Activated CD4-positive, CD25-positive, alpha-beta regulatory T cell treated with anti-CD3 and anti-CD28 coated beads, Interleukin-2, amount 50 U/mL, for 16 hours (primary cell): ENCODE measurements at regions not wholly inside any gene's neighbourhood (a gene's known extent, or its start where the extent isn't known, plus 50 kb on each side); places are given as distances from the start of the nearest gene placed in this dataset.

Experiments
- DNase-seq: peaks from one replicate; pipeline ENCODE4 v3.0.0-alpha.2; 2020; ENCODE audit warnings: low read depth, low spot score

GRCh38 chr11:128328955-128329551 lies 258.3 kb downstream of the ETS1 start:
- no peak for DNase-seq

DNA sequence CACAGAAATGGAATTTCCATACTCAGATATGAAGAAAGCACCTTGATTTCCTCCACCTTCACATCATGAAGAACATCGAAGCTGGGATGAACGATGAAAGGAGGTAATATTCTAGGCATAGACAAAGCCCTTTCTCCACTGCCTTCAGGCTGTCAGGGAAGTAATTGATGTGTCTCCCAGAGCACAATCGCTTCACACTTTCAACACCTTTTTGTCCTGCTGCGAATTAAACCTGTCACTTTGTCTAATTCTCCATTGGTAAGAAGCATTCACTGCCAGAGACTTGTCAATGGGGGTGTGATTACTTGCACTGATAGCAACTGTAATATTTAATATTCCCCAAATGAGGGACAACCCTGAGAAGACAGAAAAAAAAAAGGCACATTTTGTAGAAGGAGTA lies 260.1 kb downstream of the ETS1 start:
- DNase-seq: no peak

DNA sequence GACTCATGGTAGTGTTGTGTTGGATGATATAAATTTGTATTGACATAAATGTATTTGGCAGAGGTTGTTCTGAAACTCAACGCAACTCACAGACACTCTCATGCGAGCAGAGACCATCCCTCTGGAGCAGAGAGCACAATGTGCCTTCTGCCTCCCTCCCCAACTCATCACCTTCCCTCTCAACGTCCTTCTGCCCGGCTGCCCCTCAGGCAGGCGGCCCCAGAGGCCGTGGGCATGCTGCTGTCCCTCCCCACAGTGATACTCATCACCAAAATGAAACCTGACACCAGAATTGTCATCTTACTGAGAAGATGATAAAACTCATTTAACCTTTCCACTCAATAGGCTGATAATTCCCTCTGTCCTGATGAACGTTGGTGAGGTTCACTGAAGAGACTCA lies 260.6 kb downstream of the ETS1 start:
- DNase-seq: no peak

- peak; percentile 70 for DNase-seq
These were observed 262.7 kb downstream of the ETS1 start for GRCh38 chr11:128324531-128325141.

DNA sequence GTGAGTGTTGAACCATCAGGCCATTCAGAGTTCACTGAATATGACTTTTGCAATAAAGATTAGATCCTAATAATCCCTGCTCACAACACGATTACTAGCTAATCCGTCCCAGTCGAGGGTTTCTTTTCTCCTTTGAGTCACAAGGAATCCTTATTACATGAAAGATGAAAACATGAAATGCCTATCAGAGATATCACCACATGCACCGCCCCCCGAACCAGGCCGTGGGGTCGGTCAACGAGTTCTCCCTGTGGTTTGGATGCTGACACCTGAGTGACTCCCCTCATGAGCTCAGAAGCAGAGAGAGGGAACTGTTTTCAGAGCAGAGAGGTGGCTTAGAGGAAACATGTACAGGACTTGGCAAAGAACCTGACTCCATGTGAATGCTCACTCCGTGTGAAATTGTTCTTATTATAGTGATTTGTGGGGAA lies 263.3 kb downstream of the ETS1 start:
- no peak for DNase-seq

DNA sequence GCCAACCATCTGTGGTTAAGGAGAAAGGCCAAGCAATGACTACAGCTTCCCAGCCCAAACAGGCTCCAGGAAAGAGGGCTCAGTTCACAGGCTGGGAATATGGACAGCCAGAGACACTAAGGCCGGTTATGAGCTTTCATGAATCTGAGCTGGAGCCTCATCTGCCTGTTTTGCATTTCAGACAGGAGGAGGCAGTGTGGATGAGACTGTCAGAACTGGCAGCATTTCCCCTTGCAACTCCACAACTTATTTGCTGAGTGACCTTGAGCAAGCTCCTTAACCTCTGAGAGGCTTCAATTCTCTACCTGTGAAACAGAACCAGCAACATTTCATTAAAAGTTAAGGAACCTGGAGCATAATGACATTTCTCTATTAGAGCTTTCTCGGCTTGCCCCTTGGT lies 264.0 kb downstream of the ETS1 start:
- DNase-seq: no peak

GRCh38 chr11:128318856-128319474 lies 268.4 kb downstream of the ETS1 start:
- DNase-seq: no peak

DNA sequence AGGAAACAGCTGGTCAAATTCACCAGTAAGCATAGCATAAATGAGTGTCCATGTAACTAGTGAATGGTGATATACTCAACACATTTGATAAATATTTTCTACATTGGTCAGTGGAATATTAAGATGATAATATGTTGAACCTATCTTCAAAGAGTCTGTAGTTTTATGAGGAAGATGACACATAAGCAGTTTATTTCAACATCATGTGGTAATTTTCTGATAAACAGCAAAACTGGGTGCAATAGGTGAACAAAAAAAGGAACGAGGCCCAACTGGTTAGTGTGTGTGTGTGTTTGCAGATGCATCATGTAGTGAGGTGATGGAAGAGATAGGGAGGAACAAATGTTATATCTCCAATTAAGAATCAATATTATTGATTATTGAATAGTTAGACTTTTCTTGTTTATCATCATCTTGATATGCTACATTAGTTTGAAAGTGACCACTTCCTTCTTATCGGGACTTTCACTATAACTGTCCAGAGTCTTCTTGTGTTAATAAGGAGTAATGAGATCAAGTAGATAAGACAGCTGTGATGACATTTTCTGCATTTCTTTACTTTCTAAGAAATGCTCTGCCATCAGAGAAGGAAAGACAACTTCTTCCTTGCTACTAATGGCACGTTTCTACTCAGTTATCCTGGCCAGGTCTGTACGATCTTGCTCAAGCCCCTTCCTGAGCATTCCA lies 270.7 kb downstream of the ETS1 start:
- no peak for DNase-seq

DNA sequence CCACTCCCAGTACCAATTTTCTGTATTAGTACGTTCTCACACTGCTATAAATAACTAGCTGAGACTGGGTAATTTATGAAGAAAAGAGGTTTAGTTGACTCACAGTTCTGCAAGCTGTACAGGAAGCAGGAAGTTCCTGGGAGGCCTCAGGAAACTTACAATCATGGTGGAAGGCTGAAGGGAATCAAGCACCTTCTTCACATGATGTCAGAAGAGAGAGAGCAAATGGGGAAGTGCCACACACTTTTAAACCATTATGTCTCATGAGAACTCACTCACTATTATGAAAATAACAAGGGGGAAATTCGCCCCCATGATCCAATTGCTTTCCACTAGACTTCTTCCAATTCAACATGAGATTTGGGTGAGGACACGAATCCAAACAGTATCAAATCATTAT lies 271.4 kb downstream of the ETS1 start:
- no peak for DNase-seq

GRCh38 chr11:128313931-128314330 lies 273.4 kb downstream of the ETS1 start:
- DNase-seq: no peak

DNA sequence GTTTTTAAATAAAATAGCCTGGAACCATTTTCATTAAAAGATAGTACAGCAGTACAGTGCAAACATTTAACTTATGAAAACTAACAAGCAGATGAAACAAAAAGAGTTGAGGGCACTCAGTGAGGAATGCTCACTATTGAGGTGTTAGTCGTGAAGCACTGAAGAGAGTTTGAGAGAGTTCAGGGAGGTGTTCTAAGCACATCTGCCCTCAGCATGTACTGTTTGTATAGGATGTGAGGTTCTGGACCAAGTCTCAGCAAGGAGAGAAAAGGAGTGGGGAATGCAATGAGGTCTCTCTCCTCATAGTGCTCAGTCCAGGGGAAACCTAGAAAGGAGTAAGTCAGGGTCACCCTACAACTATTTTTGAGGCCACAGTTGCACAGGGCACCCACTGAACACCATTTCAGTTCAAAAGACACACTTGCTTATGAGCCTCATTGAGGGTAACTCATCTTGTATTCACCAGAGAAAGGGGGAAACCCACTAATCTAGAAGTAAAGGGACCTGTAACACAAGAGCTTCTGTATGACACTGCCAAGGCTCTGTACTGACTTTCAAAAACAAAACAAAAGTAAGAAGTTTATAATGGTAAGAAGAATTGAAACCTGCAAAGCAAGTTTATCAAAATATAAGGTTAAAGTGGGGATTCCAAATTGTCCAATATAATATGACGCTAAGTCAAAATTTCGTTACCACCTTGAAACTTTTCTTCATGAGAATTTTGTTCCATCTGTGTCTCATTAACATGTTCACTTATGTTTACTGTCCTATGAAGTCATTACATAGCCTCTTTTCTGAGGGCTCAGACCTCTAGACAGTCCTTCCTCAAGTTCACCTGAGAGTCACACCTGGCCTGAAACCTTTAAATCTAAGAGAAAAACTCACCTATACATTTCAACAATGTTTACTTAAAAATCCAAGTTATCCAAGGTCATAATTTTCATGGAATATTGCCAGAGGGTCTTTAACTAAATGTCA lies 275.3 kb downstream of the ETS1 start:
- DNase-seq: no peak

DNA sequence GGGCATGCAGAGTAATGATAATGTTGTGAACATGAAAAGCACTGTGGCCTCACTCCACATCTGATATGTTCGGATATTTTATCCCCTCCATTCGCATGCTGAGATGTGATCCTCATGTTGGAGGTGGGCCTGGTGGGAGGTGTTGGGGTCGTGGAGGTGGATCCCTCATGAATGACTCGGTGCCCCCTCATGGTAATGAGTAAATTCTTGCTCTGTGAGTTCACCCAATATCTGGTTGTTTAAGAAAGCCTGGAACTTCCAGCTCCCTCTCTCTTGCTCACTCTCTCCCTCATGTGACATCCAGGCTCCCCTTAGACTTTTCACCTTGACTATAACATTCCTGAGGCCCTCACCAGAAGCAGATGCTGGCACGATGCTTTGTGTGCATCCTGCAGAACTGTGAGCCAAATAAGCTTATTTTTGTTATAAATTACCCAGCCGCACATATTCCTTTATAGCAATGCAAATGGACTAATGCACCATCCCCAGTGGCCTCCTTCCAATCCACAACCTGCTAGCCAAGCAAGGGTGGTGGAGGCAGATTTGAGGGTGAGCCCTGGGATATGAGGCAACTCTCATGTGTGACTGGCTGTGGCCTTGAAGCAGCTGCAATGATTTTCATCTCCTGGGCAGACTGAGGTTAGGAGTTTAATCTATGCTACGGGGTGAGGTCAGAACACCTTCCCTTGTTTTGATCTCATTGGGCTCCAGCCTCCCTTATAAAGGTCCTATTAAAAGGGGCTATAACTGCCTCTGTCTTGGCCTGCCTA lies 276.5 kb downstream of the ETS1 start:
- DNase-seq: no peak

DNA sequence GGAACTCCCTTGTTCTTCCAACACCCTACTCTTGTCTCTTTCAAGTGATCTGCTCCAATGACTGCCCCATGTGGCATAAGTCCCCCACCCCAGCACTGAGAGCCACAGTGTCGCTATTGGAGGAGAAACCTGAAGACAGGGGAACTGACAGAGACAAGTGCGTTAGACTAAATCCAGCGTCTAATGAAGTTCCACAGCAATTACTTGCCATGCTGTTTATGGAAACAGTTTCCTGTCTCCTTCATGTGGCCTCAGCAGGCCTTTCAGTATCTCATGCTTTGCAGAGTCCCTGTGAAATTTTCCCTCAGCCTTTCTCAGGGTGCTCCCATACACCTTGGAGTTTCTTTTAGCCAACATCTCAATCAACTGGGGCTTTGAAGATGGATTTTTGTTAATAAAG lies 277.4 kb downstream of the ETS1 start:
- DNase-seq: no peak

DNA sequence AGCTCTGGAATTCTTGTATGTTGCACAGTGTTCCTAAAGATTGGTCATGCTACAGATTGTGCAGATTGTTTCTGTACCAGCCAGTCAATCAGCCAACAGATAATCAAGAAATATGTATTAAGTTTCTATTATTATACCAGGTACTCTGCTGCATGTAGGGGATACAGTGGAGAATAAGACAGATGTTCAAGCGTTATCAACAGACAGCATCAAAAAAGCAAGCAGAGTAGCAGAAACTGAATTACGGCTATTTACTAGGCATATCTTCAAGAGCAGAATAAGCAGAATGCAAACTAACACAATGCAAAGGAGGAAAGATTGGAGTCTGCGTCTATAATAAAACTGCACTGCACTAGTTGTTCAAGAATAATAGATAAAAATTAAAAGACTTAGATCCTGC lies 278.6 kb downstream of the ETS1 start:
- no peak for DNase-seq

GRCh38 chr11:128305588-128305987 lies 281.8 kb downstream of the ETS1 start:
- no peak for DNase-seq

- DNase-seq: no peak
These were observed 282.5 kb downstream of the ETS1 start for GRCh38 chr11:128304666-128305485.

- DNase-seq: no peak
These were observed 283.2 kb downstream of the ETS1 start for GRCh38 chr11:128304116-128304515.

DNA sequence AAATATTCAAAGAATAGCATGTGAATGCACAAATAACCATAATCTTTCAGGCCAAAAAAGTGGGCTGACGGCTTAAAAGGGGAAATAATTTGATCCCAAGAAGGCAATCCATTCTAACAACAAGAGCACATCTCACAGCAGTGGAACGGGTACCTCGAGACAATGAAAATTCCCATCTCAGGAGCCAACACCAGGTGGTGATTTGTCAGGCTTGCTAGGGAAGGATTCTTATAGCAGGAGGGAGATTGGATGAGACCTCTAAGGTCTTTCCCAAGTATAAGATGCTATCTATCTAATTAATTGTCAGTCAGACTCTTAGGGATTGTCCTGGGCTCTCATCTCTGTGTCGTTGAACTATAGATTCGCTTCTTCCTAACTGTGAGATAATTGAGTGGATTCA lies 284.0 kb downstream of the ETS1 start:
- no peak for DNase-seq

DNA sequence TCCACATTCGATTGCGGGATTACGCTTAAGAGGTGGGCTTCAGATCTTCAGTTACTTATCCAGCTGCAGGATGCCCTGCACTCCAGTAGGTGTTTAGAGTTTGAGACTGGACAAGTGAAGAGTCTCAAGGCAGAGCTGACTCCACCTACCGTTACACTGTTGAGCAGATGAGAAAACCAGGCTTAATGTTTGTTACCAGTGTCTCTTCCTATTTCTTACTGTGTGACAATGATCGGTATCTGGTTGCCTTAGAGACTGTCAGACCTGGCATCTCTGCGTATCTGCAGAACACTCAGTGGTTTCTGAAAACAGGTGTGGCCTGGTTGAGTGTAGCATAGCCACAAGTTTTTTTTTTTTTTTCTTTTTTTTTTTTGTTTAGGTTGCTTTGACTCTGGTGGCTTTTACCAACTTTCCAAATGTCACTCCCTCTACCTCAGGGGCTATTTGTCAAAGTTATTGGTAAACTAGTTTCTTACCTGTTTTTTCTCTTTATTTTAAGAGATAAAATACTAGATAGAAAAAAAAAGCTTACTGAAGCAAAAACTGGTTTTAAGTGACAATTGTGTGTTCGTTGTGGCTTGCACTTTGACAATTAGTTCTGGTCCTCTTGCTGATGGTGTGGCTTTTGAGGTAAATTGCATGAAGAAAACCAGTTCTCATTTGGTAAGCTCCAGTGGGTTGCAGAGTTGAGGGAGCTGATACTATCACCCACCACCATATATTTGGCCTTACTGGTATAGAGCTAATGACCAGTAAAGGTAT lies 284.8 kb downstream of the ETS1 start:
- DNase-seq: peak; percentile 63
